ENCODE measurements at regions not wholly inside any gene's neighbourhood (a gene's known extent, or its start where the extent isn't known, plus 50 kb on each side); places are given as distances from the start of the nearest gene placed in this dataset.

DNA sequence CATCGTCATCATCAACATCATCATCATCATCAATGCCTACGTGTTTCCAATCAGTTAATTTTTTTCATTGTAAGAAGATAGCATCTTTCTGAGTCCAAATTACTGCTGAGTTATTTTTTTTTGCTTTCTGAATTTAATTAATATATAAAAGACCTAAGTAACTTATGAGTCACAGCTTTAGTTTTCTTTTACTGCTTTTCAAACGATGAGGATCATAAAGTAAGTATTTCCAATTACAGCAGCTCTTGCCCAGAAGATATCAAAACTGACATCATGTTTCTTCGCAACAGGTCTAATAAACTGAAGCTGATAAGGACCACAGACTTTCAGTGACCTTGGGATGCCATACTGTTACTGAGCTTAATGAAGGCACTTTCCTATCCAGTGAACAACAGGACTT is 442.2 kb downstream of the DSEL start:
- Mint-ChIP-seq H3K27ac (no peak overlapping the region), H3K9me3 (no peaks in the 10 kb centered on the region), H3K4me1 (ENCODE audit: low read depth) (no peaks in the 10 kb centered on the region), H3K4me3 (ENCODE audit: low read depth) (no peak overlapping the region), H3K27me3 (ENCODE audit: low read depth) (no peaks in the 10 kb centered on the region), H3K36me3 (ENCODE audit: low read depth) (no peaks in the 10 kb centered on the region)
- DNase-seq (ENCODE audit: low spot score) = no peak
- intact Hi-C loops (cut with micrococcal nuclease) = no loop called here

DNA sequence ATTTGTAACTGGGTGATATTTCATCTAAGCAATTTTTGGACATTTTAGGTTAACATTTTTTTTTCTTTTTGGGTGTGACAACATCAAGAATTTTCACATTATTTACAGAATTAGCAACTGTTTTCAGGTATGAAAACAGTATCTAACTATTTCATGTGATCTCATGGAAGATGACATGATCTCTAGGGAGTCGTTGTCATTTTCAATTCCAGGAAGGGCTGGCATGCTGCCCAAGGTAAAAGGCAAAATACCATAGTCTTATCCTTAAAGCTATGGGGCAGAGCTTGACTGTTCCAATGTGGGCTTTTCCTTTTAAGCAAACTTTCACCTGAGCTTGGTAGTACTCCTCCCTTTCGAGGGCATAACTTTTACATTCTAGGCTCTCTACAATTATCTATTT is 443.7 kb downstream of the DSEL start:
- intact Hi-C loops (cut with micrococcal nuclease) = no loop called here
- no peak for DNase-seq (ENCODE audit: low spot score)
- no peaks in the 10 kb centered on the region for H3K4me1 Mint-ChIP-seq (ENCODE audit: low read depth)
- H3K27ac Mint-ChIP-seq = no peak overlapping the region
- no peaks in the 10 kb centered on the region for H3K27me3 Mint-ChIP-seq (ENCODE audit: low read depth)
- no peaks in the 10 kb centered on the region for H3K9me3 Mint-ChIP-seq
- H3K4me3 Mint-ChIP-seq (ENCODE audit: low read depth) = no peak overlapping the region
- H3K36me3 Mint-ChIP-seq (ENCODE audit: low read depth) = no peaks in the 10 kb centered on the region

DNA sequence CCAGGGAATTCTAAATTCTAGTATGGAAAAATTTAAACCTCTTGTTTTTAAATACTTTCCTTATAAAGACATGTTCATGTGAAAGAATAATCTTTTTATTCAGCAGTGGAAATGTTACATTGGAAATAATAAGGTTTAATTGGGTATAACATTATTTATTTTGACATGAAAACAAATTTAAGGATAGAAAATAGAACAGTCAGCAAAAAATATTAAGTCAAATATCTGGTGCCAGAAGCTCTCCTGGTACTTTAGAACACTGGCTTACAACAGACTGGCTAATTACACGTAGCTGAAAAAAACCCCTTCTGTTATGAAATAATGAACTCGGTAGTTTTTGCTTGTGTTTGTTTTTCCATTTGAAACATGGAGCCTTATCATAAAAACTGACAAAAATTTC is 447.9 kb downstream of the DSEL start:
- Mint-ChIP-seq H3K4me1 (ENCODE audit: low read depth) (no peaks in the 10 kb centered on the region), H3K36me3 (ENCODE audit: low read depth) (no peaks in the 10 kb centered on the region), H3K27ac (no peak overlapping the region), H3K4me3 (ENCODE audit: low read depth) (no peak overlapping the region), H3K27me3 (ENCODE audit: low read depth) (no peaks in the 10 kb centered on the region), H3K9me3 (no peaks in the 10 kb centered on the region)
- no peak for DNase-seq (ENCODE audit: low spot score)
- intact Hi-C loops (cut with micrococcal nuclease) = no loop called here

DNA sequence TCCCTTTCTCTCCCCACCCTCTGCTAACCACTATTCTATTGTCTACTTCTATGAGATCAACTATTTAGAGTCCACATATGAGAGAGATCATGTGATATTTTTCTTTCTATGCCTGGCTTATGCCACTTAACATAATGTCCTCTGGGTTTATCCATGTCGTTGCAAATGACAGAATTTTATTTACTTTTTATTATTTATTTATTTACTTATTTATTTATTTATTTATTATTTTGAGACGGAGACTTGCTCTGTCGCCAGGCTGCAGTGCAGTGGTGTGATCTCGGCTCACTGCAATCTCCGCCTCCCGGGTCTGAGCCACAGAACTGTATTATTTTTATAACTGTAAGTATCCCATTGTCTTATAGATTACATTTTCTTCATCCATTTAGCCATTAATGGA is 443.4 kb upstream of the CDH19 start:
- Mint-ChIP-seq H3K9me3 (peaks cover 8% of the 10 kb centered on the region), H3K4me1 (ENCODE audit: low read depth) (no peaks in the 10 kb centered on the region), H3K27ac (no peak overlapping the region), H3K4me3 (ENCODE audit: low read depth) (no peak overlapping the region), H3K36me3 (ENCODE audit: low read depth) (no peaks in the 10 kb centered on the region), H3K27me3 (ENCODE audit: low read depth) (no peaks in the 10 kb centered on the region)
- no peak for DNase-seq (ENCODE audit: low spot score)
- intact Hi-C loops (cut with micrococcal nuclease) = no loop called here

DNA sequence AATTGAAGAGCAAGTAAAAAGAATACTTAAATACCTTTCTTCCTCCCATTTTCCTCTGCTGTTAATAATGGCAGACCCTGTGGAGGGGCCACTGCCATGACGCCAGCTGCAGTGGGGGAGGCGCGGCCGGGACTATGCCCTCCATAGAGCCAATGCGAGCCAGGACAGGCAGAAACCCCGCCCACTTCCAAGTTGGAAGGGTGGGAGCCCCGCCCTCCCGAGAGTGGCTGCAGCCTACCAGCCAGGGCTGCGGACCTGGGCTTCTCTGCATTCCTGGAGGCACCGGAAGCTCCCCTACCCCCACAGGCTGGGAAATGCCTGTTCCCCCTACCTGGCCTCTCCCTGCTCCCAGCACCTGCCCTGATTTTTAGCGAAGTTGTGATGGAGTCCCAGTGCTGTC is 439.4 kb upstream of the CDH19 start:
- Mint-ChIP-seq H3K27ac (no peak overlapping the region), H3K9me3 (peaks cover 8% of the 10 kb centered on the region), H3K4me3 (ENCODE audit: low read depth) (no peak overlapping the region), H3K4me1 (ENCODE audit: low read depth) (no peaks in the 10 kb centered on the region), H3K27me3 (ENCODE audit: low read depth) (no peaks in the 10 kb centered on the region), H3K36me3 (ENCODE audit: low read depth) (no peaks in the 10 kb centered on the region)
- intact Hi-C loops (cut with micrococcal nuclease) = no loop called here
- no peak for DNase-seq (ENCODE audit: low spot score)

DNA sequence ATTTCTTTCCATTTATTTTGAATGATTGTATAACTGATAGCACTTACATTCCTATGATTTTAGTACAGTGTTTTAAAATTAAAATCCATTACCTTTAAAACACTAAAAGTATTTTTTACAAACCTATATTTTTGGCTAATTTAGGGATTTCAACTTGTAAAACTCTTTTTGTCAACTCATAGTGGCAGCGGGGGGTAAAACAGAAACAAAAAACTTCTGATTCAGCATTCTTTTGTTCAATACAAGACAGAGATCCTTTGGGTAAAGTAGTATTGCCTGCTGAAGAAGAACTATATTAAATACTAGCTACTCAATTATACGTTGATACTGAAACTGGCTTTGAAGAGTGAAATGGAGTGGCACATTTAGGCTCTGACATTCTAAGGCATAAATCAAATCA is 437.4 kb upstream of the CDH19 start:
- Mint-ChIP-seq H3K4me3 (ENCODE audit: low read depth) (no peak overlapping the region), H3K4me1 (ENCODE audit: low read depth) (no peaks in the 10 kb centered on the region), H3K9me3 (peaks cover 4% of the 10 kb centered on the region), H3K36me3 (ENCODE audit: low read depth) (no peaks in the 10 kb centered on the region), H3K27me3 (ENCODE audit: low read depth) (no peaks in the 10 kb centered on the region), H3K27ac (no peak overlapping the region)
- intact Hi-C loops (cut with micrococcal nuclease) = no loop called here
- no peak for DNase-seq (ENCODE audit: low spot score)

DNA sequence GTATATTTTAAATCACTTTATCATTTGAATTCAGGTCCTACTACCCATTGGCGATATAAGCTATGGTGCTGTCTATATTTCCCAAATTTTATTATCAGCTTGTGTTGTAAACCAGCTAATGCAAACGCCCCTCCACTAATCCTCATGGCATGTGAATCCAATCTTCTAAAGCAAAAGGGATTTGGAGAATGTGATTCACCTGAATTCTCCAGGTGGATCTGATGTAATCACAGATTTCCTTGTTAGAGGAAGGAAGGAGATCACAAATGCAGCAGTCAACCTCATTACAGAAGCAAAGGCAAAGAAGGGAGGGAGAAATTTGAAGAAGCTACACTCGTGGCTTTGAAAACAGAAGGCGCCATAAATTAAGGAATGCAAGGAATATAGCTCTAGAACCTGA is 431.1 kb upstream of the CDH19 start:
- no peak overlapping the region for H3K27ac Mint-ChIP-seq
- no peaks in the 10 kb centered on the region for H3K36me3 Mint-ChIP-seq (ENCODE audit: low read depth)
- no peaks in the 10 kb centered on the region for H3K9me3 Mint-ChIP-seq
- no peaks in the 10 kb centered on the region for H3K27me3 Mint-ChIP-seq (ENCODE audit: low read depth)
- H3K4me1 Mint-ChIP-seq (ENCODE audit: low read depth) = no peaks in the 10 kb centered on the region
- DNase-seq (ENCODE audit: low spot score) = no peak
- no peak overlapping the region for H3K4me3 Mint-ChIP-seq (ENCODE audit: low read depth)
- intact Hi-C loops (cut with micrococcal nuclease) = no loop called here

DNA sequence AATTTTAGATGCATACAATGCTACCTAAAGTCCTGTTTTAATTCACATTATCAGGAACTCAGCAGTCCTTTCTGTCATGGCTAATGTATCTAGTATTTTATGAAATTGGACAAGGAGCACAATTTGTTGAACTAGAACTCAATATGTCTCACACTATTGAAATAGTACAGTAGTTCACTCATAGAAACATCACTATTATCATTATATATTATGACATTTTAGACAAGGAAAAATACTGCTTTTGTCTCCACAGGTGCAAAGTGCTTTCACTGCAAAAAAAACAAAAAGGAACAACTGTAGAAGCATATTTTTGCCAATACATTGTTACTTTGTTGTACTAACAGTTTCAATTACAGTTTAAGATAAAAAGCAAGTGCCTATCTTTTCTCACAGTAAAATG is 419.2 kb upstream of the CDH19 start:
- no peaks in the 10 kb centered on the region for H3K36me3 Mint-ChIP-seq (ENCODE audit: low read depth)
- H3K4me1 Mint-ChIP-seq (ENCODE audit: low read depth) = no peaks in the 10 kb centered on the region
- no peak overlapping the region for H3K27ac Mint-ChIP-seq
- H3K27me3 Mint-ChIP-seq (ENCODE audit: low read depth) = no peaks in the 10 kb centered on the region
- intact Hi-C loops (cut with micrococcal nuclease) = no loop called here
- no peaks in the 10 kb centered on the region for H3K9me3 Mint-ChIP-seq
- no peak overlapping the region for H3K4me3 Mint-ChIP-seq (ENCODE audit: low read depth)
- no peak for DNase-seq (ENCODE audit: low spot score)

DNA sequence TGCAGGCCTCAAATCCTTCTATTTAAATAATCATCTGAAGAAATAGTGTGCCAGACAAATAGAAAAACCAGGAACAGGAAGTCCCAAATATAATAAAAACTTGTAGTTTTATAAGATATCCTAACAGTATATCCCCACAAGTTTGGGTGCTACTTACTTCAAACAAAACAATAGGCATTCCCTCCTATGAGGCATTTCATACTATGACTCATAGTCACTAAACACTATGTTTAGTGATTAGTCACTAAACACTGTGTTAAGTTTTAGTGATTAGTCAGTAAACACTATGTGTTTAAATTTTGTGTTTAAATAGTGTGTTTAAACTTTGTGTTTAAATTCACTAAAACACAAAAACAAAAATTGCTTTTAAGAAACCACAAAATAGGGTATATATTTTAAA is 407.0 kb upstream of the CDH19 start:
- Mint-ChIP-seq H3K4me3 (ENCODE audit: low read depth) (no peak overlapping the region), H3K27ac (no peak overlapping the region), H3K36me3 (ENCODE audit: low read depth) (no peaks in the 10 kb centered on the region), H3K27me3 (ENCODE audit: low read depth) (no peaks in the 10 kb centered on the region), H3K9me3 (no peaks in the 10 kb centered on the region), H3K4me1 (ENCODE audit: low read depth) (no peaks in the 10 kb centered on the region)
- intact Hi-C loops (cut with micrococcal nuclease) = no loop called here
- DNase-seq (ENCODE audit: low spot score) = no peak

DNA sequence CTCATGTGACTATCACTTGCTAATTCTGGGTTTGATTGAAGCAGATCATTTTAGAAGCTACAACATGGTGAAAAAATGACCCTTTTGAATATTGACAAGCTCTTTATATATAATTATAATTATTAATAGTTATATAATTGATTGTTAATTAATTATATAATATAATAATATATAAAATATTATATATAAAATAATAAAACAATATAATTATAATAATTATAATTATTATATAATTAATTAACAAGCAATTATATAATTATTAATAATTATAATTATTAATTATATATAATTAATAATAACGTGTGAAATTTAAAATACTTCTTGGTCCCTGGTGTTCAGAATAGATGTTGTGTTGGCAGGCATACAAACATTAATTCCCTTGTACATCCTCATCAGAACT is 404.1 kb upstream of the CDH19 start:
- no peak for DNase-seq (ENCODE audit: low spot score)
- no peaks in the 10 kb centered on the region for H3K4me1 Mint-ChIP-seq (ENCODE audit: low read depth)
- intact Hi-C loops (cut with micrococcal nuclease) = no loop called here
- no peak overlapping the region for H3K4me3 Mint-ChIP-seq (ENCODE audit: low read depth)
- H3K9me3 Mint-ChIP-seq = no peaks in the 10 kb centered on the region
- no peak overlapping the region for H3K27ac Mint-ChIP-seq
- H3K36me3 Mint-ChIP-seq (ENCODE audit: low read depth) = no peaks in the 10 kb centered on the region
- H3K27me3 Mint-ChIP-seq (ENCODE audit: low read depth) = no peaks in the 10 kb centered on the region

DNA sequence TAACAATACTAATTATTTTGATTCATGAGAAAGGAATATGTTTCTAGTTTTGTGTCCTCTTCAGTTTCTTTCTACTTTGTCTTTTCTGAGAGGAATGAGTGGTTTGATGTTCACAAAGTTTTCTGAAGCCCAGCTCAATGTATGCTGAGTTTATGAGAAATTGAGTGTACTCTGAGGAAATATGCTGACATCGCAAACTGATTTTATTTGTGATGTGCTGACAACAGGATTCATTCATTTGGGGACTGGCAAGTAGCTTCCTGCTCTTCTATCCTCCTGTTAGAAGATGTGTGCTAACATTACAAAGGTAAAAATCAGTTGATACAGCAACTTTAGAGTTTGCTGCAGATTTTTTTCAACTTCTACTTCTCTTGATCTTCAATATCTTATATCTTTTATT is 403.2 kb upstream of the CDH19 start:
- no peak for DNase-seq (ENCODE audit: low spot score)
- no peaks in the 10 kb centered on the region for H3K27me3 Mint-ChIP-seq (ENCODE audit: low read depth)
- no peaks in the 10 kb centered on the region for H3K4me1 Mint-ChIP-seq (ENCODE audit: low read depth)
- no peak overlapping the region for H3K27ac Mint-ChIP-seq
- intact Hi-C loops (cut with micrococcal nuclease) = no loop called here
- no peaks in the 10 kb centered on the region for H3K9me3 Mint-ChIP-seq
- H3K4me3 Mint-ChIP-seq (ENCODE audit: low read depth) = no peak overlapping the region
- no peaks in the 10 kb centered on the region for H3K36me3 Mint-ChIP-seq (ENCODE audit: low read depth)

DNA sequence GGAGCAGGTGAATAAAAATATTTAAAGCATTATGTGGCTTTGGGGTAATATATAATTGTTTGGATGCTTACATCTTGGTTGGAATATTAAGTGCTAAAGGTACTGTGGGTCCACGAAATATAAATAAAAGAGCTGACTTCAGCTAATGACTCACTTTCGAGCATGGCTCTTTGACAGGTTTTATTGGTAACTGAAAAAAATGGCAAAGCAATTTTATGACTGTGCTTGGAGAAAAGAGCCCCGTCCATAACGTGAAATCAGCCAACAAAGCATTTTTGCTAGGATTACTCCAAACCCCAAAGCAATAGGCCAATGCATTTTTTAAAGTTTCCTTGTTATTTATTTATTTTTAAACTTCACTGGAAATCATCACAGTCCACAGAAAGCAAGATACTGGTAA is 397.2 kb upstream of the CDH19 start:
- Mint-ChIP-seq H3K27me3 (ENCODE audit: low read depth) (no peaks in the 10 kb centered on the region), H3K4me1 (ENCODE audit: low read depth) (no peaks in the 10 kb centered on the region), H3K27ac (no peak overlapping the region), H3K4me3 (ENCODE audit: low read depth) (no peak overlapping the region), H3K9me3 (peaks cover under 1% of the 10 kb centered on the region), H3K36me3 (ENCODE audit: low read depth) (no peaks in the 10 kb centered on the region)
- no peak for DNase-seq (ENCODE audit: low spot score)
- intact Hi-C loops (cut with micrococcal nuclease) = no loop called here

DNA sequence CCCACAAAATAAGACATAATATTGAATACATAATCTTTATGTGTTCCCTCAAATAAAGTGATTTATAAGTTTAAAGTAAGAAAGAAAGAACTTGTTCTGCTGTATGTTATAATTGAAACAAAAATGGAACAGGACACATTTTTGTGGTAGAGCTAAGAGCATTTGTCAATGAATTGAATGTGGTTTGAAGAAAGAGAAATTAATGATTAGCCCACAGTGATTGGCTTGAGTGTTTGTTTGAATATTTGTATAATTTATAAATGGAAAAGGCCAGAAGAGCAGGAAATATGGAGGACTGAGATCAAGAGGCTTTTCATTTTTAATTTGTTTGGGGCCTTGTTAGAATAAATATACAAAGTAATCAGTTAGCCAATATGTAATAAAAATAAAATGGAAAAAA is 395.1 kb upstream of the CDH19 start:
- H3K4me1 Mint-ChIP-seq (ENCODE audit: low read depth) = no peaks in the 10 kb centered on the region
- H3K27me3 Mint-ChIP-seq (ENCODE audit: low read depth) = no peaks in the 10 kb centered on the region
- H3K36me3 Mint-ChIP-seq (ENCODE audit: low read depth) = no peaks in the 10 kb centered on the region
- H3K4me3 Mint-ChIP-seq (ENCODE audit: low read depth) = no peak overlapping the region
- DNase-seq (ENCODE audit: low spot score) = no peak
- H3K9me3 Mint-ChIP-seq = peaks cover 4% of the 10 kb centered on the region
- intact Hi-C loops (cut with micrococcal nuclease) = no loop called here
- no peak overlapping the region for H3K27ac Mint-ChIP-seq

DNA sequence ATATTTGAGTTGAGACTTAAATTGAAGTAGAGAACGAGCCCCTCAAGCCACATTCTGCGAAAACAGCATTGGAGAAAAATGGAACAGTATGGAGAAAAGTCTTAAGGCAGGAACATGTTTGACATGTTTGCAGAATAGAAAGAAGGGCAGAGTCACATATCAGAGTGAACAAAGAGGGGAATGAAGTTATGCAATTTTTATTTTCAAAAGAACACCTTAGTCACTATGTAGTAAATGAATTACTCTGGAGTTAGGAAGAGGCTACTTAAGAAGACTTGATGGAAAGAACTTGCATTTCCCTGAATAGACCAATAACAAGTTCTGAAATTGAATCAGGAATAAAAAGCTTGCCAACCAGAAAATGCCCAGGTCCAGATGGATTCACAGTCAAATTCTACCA is 391.4 kb upstream of the CDH19 start:
- intact Hi-C loops (cut with micrococcal nuclease) = no loop called here
- no peaks in the 10 kb centered on the region for H3K36me3 Mint-ChIP-seq (ENCODE audit: low read depth)
- no peaks in the 10 kb centered on the region for H3K27me3 Mint-ChIP-seq (ENCODE audit: low read depth)
- no peak for DNase-seq (ENCODE audit: low spot score)
- H3K27ac Mint-ChIP-seq = no peak overlapping the region
- peaks cover 7% of the 10 kb centered on the region for H3K9me3 Mint-ChIP-seq
- H3K4me1 Mint-ChIP-seq (ENCODE audit: low read depth) = no peaks in the 10 kb centered on the region
- H3K4me3 Mint-ChIP-seq (ENCODE audit: low read depth) = no peak overlapping the region

Measured in activated T-helper 2 cell treated with anti-CD3 and anti-CD28 coated beads, Interferon-gamma antibody, Interleukin-2, Interleukin-4, amounts not matched to agents 10 μg/mL and 5 μg/mL and 100 μg/mL, durations not matched to agents 14 hours and 24 hours and 36 hours (primary cell).